UCSD-AML1 (cell line): ENCODE measurements at regions not wholly inside any gene's neighbourhood (a gene's known extent, or its start where the extent isn't known, plus 50 kb on each side); places are given as distances from the start of the nearest gene placed in this dataset.
"Not testable (repeated sequence)": the region's sequence is repeated elsewhere in the genome, so short reads cannot be mapped to it uniquely, and the experiment has no call there.

Experiments used
- DNase-seq: peaks from one replicate; lab custom pipeline; 2025; ENCODE audit not compliant: unreplicated experiment; lab: John Stamatoyannopoulos, UW

GRCh38 chr6:50992704-50993625 is 174.3 kb downstream of the TFAP2B start:
- DNase-seq: no peak

DNA sequence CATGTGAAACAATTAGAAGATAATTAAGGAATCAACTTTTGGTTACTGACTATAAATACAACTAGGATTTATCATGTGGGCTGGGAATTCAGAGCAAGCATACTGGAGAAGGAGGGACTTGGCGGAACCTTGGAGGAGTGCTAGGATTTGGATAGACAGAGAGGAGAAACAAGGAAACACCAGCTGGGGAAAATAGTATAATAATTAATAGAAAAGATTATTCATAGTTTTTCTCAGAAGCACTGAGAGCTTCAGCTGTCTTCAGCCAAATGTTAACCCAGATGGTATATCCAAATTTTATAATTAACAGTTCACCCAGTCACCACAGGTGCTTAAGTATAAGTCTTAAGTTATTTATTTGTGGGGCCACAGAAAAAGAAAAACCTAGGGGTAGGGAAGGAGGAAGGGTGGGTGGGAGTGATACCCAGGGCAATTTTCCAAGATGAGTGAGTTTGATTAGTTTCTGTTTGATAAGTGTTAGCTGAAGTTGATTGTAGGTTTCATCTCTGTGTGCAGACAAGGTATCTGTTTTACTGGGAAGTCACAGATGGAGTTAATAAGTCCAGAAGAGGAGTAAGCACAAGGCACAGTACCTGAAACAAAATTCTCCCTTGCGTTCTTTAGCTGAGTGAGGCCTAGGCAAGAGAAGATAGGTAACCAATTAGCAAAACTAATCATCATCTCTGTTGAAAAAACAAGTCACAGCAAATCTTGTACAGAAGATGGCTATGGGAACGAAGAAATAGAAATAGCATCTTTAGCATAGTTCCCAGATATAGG is 175.5 kb downstream of the TFAP2B start:
- DNase-seq: no peak

DNA sequence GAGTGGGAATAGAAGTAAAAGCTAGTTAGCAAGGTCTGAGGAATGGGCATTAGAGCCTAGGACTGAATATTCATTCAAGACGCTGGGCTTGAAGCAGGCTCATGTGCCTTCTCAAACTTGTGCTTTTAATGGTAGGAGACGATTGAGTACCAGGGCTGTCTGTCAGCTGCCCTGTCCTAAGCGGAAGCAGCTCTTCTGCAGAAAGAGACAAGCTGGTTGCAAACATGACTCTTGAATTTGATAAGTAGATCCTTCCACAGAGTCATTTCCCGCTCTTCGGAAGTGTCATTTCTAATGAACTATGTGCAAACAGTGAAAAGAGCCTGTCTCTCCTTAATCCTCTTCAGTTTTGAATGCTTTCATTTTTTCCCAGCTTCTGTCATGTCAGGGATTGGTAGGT is 176.4 kb downstream of the TFAP2B start:
- DNase-seq: no peak

DNA sequence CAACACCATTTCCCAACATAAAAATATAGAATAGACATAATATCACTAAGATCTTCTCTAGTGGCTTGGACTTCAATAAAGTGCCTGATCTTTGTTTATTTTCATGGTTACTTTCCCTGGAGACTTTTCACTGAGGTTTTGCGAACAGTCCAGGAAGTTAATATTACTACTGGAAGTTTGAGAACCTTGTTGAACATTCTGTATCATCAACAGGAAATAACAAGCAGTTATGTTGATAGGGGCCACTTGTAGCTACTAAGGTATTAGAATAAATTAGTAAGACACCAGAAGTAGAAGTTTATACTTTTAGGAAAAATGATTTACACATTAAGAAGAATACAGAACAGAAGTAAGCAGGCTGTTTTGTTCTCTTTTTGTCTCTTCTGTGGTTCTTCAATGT is 180.2 kb downstream of the TFAP2B start:
- DNase-seq: no peak

DNA sequence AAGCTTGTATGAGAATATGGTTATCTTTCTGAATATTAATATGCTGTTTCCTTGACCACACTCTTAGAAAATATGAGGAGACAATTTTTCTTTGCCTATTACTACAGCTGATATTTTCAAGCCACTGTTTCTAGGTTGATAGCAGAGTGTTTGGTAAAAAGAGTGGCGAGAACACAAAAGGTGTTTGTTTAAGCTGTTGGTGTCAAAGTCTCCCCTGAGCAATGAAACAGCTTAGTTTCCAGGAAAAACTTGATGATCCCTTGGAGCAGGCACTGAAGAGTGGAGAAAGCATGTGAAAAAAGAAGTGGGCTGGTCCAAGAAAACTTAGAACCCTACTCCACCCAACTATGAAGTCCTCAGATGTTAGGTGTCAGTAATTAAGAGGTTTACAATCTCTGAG is 182.7 kb downstream of the TFAP2B start:
- DNase-seq: no peak

- no peak for DNase-seq
Observed at GRCh38 chr6:51004380-51004779, 185.7 kb downstream of the TFAP2B start.

DNA sequence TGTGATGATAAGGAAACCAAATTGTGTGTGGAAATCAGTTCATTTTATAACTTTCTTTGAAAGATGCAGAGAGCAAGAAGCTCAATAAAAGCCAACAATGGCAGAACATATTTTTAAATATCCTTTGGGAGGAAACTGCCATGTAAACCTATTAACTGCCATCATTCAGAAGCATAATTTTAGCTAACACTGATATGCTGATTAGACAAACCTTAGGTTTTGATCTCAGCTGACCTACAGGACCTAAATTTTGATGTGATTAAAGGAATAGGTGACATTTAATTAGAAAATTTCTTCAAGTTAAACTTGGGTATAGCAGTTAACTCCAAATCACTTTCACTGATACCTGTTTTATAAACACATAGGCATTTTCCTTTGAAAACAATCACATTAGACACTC is 187.1 kb downstream of the TFAP2B start:
- DNase-seq: no peak

DNA sequence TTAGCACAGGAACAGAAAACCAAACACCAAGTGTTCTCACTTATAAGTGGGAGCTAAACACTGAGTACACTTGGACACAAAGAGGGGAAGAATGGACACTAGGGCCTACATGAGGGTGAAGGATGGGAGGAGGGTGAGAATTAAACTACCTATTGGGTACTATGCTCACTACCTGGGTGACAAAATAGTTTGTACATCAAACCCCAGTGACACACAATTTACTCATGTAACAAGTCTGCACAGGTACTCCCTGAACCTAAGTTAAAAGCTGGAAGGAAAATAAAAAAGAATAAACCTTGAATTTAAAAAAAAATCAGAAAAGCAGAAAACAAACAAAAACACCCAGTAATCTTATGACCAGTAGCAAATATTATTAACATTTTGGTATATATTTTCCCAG is 188.6 kb downstream of the TFAP2B start:
- no peak for DNase-seq

DNA sequence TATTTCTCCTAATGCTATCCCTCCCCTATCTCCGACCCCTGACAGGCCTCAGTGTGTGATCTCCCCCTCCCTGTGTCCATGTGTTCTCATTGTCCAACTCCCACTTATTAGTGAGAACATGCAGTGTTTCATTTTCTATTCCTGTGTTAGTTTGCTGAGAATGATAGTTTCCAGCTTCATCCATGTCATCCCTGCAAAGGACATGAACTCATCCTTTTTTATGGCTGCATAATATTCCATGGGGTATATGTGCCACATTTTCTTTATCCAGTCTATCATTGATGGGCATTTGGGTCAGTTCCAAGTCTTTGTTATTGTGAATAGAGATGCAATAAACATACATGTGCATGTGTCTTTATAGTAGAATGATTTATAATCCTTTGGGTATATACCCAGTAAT is 190.0 kb downstream of the TFAP2B start:
- DNase-seq: not testable (repeated sequence)

- DNase-seq: no peak
Observed at GRCh38 chr6:51013376-51013775, 194.7 kb downstream of the TFAP2B start.

DNA sequence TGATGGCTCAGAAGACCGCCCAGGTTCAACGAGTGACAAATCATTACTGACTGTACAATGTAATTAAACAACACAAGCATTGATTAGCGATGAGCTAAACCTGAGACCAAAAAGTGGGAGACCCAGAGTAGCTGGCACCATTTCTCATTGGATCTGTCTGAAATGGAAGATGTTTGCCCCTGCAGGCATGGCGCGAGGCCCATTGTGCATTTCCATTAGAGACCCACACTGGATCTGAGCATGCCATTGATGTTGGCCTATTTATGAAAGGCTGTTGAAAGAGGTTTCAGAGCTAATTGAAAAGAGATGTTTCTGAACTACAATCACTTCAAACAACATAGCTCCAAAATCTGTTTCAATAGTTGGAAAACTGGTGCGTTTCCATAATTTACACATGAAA is 196.7 kb downstream of the TFAP2B start:
- DNase-seq: no peak

- no peak for DNase-seq
Observed at GRCh38 chr6:51016489-51016888, 197.8 kb downstream of the TFAP2B start.

DNA sequence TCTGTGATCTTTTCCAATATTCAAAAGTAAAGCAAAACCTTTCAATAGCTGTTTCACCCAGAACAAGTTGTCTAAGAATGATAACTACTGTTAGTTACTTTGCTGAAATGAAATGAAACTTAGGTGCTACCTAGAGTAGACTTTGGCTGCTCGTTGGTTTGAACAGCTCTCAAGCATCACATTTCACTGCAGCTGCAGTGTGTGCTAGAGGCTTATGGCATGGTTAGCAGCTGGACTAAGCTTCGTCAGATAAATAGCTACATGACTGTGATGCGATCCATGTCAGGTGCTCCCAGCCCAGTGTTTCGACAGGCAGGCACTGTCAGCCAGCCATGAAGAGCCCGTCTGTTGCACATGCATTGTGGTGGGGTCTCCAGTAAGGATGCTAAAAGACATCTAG is 201.1 kb downstream of the TFAP2B start:
- no peak for DNase-seq

DNA sequence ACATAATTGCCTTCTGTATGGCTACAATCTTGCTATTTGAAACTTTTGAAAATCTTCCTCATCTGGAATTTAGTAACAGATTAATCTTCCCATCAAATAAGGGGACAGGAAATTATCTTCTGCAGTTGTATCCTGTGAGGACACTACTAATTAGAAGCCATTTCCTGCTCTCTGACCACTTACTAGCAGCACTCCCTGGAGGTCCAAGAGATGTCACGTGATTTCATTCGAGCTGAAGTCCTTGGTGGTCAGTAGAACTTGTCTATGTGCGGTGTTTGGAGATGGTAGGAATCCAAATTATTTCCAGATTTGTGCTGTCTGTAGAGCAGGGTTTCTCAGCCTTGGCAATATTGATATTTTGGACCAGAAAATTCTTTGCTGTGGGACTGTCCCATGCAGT is 202.5 kb downstream of the TFAP2B start:
- DNase-seq: no peak

GRCh38 chr6:51024126-51024525 is 205.5 kb downstream of the TFAP2B start:
- DNase-seq: no peak

- no peak for DNase-seq
Observed at GRCh38 chr6:51025082-51025777, 206.6 kb downstream of the TFAP2B start.

DNA sequence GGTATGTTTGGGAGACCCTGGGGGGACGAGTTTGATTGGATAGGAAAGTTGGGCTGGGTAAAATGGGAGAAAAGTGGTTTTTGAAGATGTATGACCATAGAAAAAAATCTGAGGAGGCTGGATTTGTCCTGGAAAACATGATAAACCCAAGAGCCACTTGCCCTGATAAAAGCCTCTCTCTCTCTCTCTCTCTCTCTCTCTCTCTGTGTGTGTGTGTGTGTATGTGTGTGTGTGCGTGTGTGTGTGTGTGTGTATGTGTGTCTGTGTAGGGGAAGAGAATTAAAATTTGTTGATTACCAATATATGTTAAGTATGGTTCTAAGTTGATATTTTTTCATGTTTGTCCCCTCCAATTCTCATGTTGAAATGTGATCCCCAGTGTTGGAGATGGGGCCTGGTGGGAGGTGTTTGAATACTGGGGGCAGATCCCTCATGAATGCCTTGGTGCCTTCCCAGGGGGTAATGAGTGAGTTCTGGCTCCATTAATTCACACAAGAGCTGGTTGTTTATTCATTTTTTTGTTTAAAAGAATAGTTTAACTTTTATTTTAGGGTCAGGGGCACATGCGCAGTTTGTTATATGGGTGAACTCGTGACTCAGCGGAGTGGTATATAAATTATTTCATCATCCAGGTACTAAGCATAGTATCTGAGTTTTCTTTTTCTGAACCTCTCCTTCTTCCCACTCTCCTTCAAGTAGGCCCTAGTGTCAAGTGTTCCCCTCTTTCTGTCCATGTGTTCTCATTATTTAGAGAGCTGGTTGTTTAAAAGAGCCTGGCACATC is 208.8 kb downstream of the TFAP2B start:
- no peak for DNase-seq

- DNase-seq: no peak
Observed at GRCh38 chr6:51028276-51028675, 209.6 kb downstream of the TFAP2B start.

DNA sequence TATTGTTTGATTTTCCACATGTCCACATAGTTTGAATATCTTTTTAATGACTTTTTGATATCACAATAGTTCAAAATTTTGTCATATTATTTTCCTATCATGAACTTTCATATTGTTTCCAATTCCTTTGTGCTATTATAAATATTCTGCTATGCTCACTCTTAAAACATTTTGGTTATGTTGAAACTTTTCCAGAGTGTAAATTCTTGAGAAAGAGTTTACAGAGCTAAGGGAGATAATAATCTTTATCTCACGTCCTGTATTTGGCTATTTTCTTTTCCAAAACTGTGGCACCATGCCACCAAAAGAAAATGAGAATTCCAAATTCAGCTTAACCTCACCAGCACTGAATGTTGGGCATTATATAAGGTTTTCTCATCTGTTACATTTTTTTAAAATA is 210.9 kb downstream of the TFAP2B start:
- DNase-seq: no peak

GRCh38 chr6:51045548-51045947 is 226.9 kb downstream of the TFAP2B start:
- DNase-seq: no peak
